ENCODE measurements at regions not wholly inside any gene's neighbourhood (a gene's known extent, or its start where the extent isn't known, plus 50 kb on each side); places are given as distances from the start of the nearest gene placed in this dataset.

- DNase-seq: no peak
These were observed 74.3 kb downstream of the KCNF1 start for GRCh38 chr2:10985901-10986535.

GRCh38 chr2:10987439-10987838 lies 75.7 kb downstream of the KCNF1 start:
- no peak for DNase-seq

GRCh38 chr2:10987861-10988260 lies 76.1 kb downstream of the KCNF1 start:
- DNase-seq: no peak

GRCh38 chr2:10989151-10989550 lies 77.4 kb downstream of the KCNF1 start:
- DNase-seq: no peak

- DNase-seq: no peak
These were observed 78.0 kb downstream of the KCNF1 start for GRCh38 chr2:10989782-10990181.

- DNase-seq: no peak
These were observed 78.9 kb downstream of the KCNF1 start for GRCh38 chr2:10990561-10991111.

- DNase-seq: no peak
These were observed 80.5 kb downstream of the KCNF1 start for GRCh38 chr2:10992023-10992791.

- no peak for DNase-seq
These were observed 81.3 kb downstream of the KCNF1 start for GRCh38 chr2:10993001-10993481.

GRCh38 chr2:10995366-10995970 lies 83.7 kb downstream of the KCNF1 start:
- DNase-seq: no peak

GRCh38 chr2:11004199-11004598 lies 92.5 kb downstream of the KCNF1 start:
- DNase-seq: no peak

- DNase-seq: no peak
These were observed 93.3 kb downstream of the KCNF1 start for GRCh38 chr2:11005032-11005431.

GRCh38 chr2:11006191-11006590 lies 94.5 kb downstream of the KCNF1 start:
- DNase-seq: no peak

GRCh38 chr2:11007331-11008264 lies 95.9 kb downstream of the KCNF1 start:
- DNase-seq: no peak

- DNase-seq: no peak
These were observed 97.0 kb downstream of the KCNF1 start for GRCh38 chr2:11008773-11009172.

GRCh38 chr2:11009176-11009575 lies 97.4 kb downstream of the KCNF1 start:
- no peak for DNase-seq

GRCh38 chr2:11009891-11010290 lies 98.2 kb downstream of the KCNF1 start:
- DNase-seq: no peak

- DNase-seq: no peak
These were observed 99.6 kb downstream of the KCNF1 start for GRCh38 chr2:11011359-11011758.

- no peak for DNase-seq
These were observed 100.5 kb downstream of the KCNF1 start for GRCh38 chr2:11012131-11012693.

GRCh38 chr2:11013196-11013595 lies 101.5 kb downstream of the KCNF1 start:
- no peak for DNase-seq

GRCh38 chr2:11014026-11014425 lies 102.3 kb downstream of the KCNF1 start:
- DNase-seq: no peak

- DNase-seq: no peak
These were observed 105.1 kb downstream of the KCNF1 start for GRCh38 chr2:11016735-11017388.

Data from hindlimb muscle (tissue), 1 donor.